ENCODE measurements at regions not wholly inside any gene's neighbourhood (a gene's known extent, or its start where the extent isn't known, plus 50 kb on each side); places are given as distances from the start of the nearest gene placed in this dataset.

GRCh38 chr4:119738901-119739300, 110.3 kb upstream of the PDE5A start:
- no peak overlapping the region for H3K27ac ChIP-seq (ENCODE audit: low read length)
- H3K79me2 ChIP-seq (ENCODE audit: low read length), result no peaks in the 10 kb centered on the region
- H2AFZ ChIP-seq (ENCODE audit: low read depth, low read length), result no peak overlapping the region
- H3K36me3 ChIP-seq (replicated peaks; ENCODE audit: low read depth, low read length), result no peaks in the 10 kb centered on the region
- no peak overlapping the region for H3K4me3 ChIP-seq (ENCODE audit: low read length)
- H4K20me1 ChIP-seq (ENCODE audit: insufficient read depth, low read length), result no peaks in the 10 kb centered on the region
- H3K4me2 ChIP-seq (ENCODE audit: low read length), result no peak overlapping the region
- H3K27me3 ChIP-seq (ENCODE audit: low read depth, low read length), result no peaks in the 10 kb centered on the region
- no peaks in the 10 kb centered on the region for H3K4me1 ChIP-seq (ENCODE audit: low read length)
- TF ChIP-seq, protein P1, sequence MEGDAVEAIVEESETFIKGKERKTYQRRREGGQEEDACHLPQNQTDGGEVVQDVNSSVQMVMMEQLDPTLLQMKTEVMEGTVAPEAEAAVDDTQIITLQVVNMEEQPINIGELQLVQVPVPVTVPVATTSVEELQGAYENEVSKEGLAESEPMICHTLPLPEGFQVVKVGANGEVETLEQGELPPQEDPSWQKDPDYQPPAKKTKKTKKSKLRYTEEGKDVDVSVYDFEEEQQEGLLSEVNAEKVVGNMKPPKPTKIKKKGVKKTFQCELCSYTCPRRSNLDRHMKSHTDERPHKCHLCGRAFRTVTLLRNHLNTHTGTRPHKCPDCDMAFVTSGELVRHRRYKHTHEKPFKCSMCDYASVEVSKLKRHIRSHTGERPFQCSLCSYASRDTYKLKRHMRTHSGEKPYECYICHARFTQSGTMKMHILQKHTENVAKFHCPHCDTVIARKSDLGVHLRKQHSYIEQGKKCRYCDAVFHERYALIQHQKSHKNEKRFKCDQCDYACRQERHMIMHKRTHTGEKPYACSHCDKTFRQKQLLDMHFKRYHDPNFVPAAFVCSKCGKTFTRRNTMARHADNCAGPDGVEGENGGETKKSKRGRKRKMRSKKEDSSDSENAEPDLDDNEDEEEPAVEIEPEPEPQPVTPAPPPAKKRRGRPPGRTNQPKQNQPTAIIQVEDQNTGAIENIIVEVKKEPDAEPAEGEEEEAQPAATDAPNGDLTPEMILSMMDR (IDR thresholded peaks at IDR 0.05; ENCODE audit: low read depth, low read length), result no peak
- TF ChIP-seq EZH2phosphoT487 (IDR thresholded peaks at IDR 0.05; ENCODE audit: low read depth), result no peak
- no peaks in the 10 kb centered on the region for H3K9me3 ChIP-seq (ENCODE audit: insufficient read depth, low read length)
- no peak overlapping the region for H3K9ac ChIP-seq (ENCODE audit: low read length)

DNA sequence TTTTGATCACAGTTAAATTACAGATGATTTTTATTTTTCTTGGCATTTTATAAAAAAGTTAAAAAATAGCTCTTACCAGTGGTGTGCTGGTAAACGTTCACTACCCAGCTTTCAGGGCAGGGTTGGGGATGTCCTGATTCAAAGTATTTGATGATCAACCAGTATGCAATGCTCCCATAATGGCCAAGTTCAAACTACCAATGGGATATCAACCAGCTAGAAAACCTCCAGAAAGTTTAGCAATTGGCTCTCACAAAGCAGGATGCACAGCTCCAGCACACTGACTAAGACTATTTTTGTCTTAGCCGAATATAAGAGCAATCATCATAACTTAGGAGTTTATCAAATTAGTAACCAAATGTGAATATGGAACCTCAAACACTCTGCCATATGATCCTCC, 108.0 kb upstream of the PDE5A start:
- H3K9ac ChIP-seq (ENCODE audit: low read length), result no peak overlapping the region
- H3K36me3 ChIP-seq (replicated peaks; ENCODE audit: low read depth, low read length), result no peaks in the 10 kb centered on the region
- no peak for TF ChIP-seq EZH2phosphoT487 (IDR thresholded peaks at IDR 0.05; ENCODE audit: low read depth)
- TF ChIP-seq, protein P1 (IDR thresholded peaks at IDR 0.05; ENCODE audit: low read depth, low read length), result no peak
- no peak overlapping the region for H2AFZ ChIP-seq (ENCODE audit: low read depth, low read length)
- H3K4me3 ChIP-seq (ENCODE audit: low read length), result no peak overlapping the region
- H3K9me3 ChIP-seq (ENCODE audit: insufficient read depth, low read length), result no peaks in the 10 kb centered on the region
- H3K4me2 ChIP-seq (ENCODE audit: low read length), result no peak overlapping the region
- no peaks in the 10 kb centered on the region for H4K20me1 ChIP-seq (ENCODE audit: insufficient read depth, low read length)
- no peaks in the 10 kb centered on the region for H3K4me1 ChIP-seq (ENCODE audit: low read length)
- no peaks in the 10 kb centered on the region for H3K27me3 ChIP-seq (ENCODE audit: low read depth, low read length)
- H3K27ac ChIP-seq (ENCODE audit: low read length), result no peak overlapping the region
- H3K79me2 ChIP-seq (ENCODE audit: low read length), result no peaks in the 10 kb centered on the region

- Histone ChIP-seq H3K36me3 (replicated peaks; ENCODE audit: low read depth, low read length) (no peaks in the 10 kb centered on the region), H3K4me3 (ENCODE audit: low read length) (no peak overlapping the region), H4K20me1 (ENCODE audit: insufficient read depth, low read length) (no peaks in the 10 kb centered on the region), H3K27me3 (ENCODE audit: low read depth, low read length) (no peaks in the 10 kb centered on the region), H3K4me2 (ENCODE audit: low read length) (no peak overlapping the region), H3K27ac (ENCODE audit: low read length) (no peak overlapping the region), H3K79me2 (ENCODE audit: low read length) (no peaks in the 10 kb centered on the region), H3K9ac (ENCODE audit: low read length) (no peak overlapping the region), H3K9me3 (ENCODE audit: insufficient read depth, low read length) (no peaks in the 10 kb centered on the region), H2AFZ (ENCODE audit: low read depth, low read length) (no peak overlapping the region), H3K4me1 (ENCODE audit: low read length) (no peaks in the 10 kb centered on the region)
- TF ChIP-seq, protein P1 (IDR thresholded peaks at IDR 0.05; ENCODE audit: low read depth, low read length), result no peak
- TF ChIP-seq EZH2phosphoT487 (IDR thresholded peaks at IDR 0.05; ENCODE audit: low read depth), result no peak
Observed at GRCh38 chr4:119735165-119735651, 106.6 kb upstream of the PDE5A start.

DNA sequence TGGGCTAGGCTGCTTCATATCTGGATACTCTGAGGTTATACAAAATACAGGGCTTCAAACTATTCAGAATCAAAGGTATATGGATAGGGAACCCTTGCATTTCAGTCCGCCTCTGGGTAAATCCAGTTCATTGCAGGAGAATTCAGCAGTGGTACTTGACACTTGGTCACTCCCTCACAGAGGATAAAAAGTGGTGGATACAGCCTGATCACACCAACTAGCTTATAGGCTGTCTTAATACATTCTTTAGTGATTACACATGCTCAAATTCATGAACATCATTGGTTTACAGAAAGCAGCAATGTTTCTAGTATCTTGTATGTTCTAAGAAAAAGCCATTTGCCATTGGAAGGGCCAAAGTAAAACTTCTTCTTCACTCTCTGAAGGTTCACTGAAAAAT, 104.8 kb upstream of the PDE5A start:
- H3K4me3 ChIP-seq (ENCODE audit: low read length), result no peak overlapping the region
- H4K20me1 ChIP-seq (ENCODE audit: insufficient read depth, low read length), result no peaks in the 10 kb centered on the region
- no peaks in the 10 kb centered on the region for H3K27me3 ChIP-seq (ENCODE audit: low read depth, low read length)
- no peaks in the 10 kb centered on the region for H3K36me3 ChIP-seq (replicated peaks; ENCODE audit: low read depth, low read length)
- H3K27ac ChIP-seq (ENCODE audit: low read length), result no peak overlapping the region
- no peaks in the 10 kb centered on the region for H3K9me3 ChIP-seq (ENCODE audit: insufficient read depth, low read length)
- no peak overlapping the region for H2AFZ ChIP-seq (ENCODE audit: low read depth, low read length)
- no peaks in the 10 kb centered on the region for H3K79me2 ChIP-seq (ENCODE audit: low read length)
- no peaks in the 10 kb centered on the region for H3K4me1 ChIP-seq (ENCODE audit: low read length)
- H3K9ac ChIP-seq (ENCODE audit: low read length), result no peak overlapping the region
- no peak overlapping the region for H3K4me2 ChIP-seq (ENCODE audit: low read length)
- no peak for TF ChIP-seq EZH2phosphoT487 (IDR thresholded peaks at IDR 0.05; ENCODE audit: low read depth)
- TF ChIP-seq, protein P1 (IDR thresholded peaks at IDR 0.05; ENCODE audit: low read depth, low read length), result no peak

Measured in OCI-LY3 (cell line).